ENCODE measurements at regions not wholly inside any gene's neighbourhood (a gene's known extent, or its start where the extent isn't known, plus 50 kb on each side); places are given as distances from the start of the nearest gene placed in this dataset.
"Not testable (repeated sequence)": the region's sequence is repeated elsewhere in the genome, so short reads cannot be mapped to it uniquely, and the experiment has no call there.

DNA sequence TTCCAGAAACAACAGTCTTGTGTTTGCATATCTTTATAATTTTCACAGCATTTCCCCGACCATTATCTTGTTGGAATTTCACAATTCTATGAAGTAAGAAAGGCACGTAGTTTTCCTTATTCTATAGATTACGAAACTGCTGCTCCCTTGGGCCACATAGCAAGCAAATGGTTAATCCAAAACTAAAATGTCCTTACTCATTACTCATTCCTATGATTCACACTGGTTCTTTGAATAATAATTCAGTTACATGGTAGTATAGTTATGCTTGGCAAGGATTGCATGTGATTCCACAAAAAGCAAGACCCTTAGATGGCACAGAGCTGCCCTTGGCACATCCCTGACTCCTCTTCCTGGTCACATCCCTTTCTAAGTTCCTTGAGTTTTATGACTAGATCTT, 51.2 kb downstream of the OR13H1 start:
- DNase-seq = no peak

DNA sequence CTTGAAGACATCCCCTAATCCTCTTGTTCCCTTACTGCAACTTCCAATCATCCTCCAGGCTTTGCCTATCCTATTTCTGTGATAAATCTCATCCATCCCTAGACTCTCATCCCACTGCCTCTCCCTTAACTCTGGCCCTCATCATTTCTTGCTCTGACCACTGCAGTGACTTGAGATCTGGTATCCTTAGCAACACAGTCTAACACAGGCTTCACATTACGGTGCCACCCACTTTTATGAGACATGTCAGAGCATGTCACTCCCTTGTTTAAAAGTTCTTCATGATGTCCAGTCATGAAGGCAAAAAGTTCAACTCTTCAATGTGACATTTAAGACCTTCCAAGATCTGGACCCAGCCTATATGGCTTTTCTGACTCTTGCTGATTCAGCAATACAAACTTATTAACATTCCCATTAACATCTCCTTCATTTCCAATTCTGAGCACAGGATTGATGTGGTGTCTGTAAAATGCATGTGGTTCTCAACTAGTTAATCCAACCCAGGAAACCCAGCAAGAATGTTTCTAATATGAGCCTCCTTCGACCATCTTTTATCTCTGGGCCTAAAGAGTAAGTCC, 64.0 kb downstream of the OR13H1 start:
- no peak for DNase-seq

DNA sequence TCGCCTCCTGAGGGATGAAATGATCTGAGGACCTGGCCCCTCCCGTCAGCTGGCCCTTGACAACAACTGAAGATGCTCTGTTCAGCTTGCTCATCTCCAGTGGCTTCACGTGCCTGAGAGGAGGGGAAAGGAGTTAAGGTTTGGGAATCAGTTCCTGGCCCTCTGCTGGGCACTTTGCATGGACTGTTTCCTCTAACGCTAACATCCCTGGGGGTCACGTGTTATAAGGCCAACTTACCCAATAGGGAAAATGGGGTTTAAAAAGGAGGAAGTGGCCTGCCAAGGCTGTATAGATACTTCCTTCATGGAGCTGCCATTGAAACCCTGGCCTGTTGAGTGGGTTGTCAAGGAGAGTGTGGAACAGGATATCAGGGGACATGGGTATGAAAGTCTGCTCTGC, 65.6 kb downstream of the OR13H1 start:
- DNase-seq = no peak

- no peak for DNase-seq
Measured at GRCh38 chrX:131613260-131613659, 69.4 kb downstream of the OR13H1 start.

- no peak for DNase-seq
Measured at GRCh38 chrX:131614241-131614640, 70.4 kb downstream of the OR13H1 start.

GRCh38 chrX:131617182-131617581, 73.3 kb downstream of the OR13H1 start:
- DNase-seq = peak; percentile 0

- DNase-seq = no peak
Measured at GRCh38 chrX:131621650-131622049, 77.8 kb downstream of the OR13H1 start.

DNA sequence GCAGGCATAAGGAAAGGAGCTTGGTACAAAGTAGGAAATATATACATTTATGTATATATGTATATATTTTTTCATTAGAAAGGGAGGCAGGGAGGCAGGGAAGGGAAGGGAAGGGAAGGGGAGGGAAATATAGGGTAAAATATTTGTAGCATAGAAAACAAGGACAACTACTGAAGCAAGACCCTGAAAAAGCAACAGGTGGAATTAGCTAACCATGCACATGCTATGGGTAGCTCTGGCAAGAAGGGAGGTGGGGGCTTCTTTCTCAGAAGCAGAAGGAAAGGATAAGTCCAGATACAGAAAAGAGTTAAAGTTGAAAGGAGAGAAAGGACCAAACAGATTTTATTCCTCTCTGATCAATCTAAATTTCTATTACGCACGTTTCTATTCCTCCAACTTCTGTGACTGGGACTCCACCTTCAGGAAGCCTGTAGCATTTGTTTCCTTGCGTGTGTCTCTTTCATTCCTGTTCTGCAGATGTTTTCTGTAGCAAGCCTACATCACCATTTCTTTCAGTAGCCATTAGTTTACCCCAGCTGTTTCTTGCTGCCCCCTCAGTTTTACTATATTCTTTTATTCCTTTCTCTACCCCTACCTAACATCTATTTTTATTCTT, 82.9 kb downstream of the OR13H1 start:
- DNase-seq = no peak

GRCh38 chrX:131630534-131630933, 86.7 kb downstream of the OR13H1 start:
- no peak for DNase-seq

DNA sequence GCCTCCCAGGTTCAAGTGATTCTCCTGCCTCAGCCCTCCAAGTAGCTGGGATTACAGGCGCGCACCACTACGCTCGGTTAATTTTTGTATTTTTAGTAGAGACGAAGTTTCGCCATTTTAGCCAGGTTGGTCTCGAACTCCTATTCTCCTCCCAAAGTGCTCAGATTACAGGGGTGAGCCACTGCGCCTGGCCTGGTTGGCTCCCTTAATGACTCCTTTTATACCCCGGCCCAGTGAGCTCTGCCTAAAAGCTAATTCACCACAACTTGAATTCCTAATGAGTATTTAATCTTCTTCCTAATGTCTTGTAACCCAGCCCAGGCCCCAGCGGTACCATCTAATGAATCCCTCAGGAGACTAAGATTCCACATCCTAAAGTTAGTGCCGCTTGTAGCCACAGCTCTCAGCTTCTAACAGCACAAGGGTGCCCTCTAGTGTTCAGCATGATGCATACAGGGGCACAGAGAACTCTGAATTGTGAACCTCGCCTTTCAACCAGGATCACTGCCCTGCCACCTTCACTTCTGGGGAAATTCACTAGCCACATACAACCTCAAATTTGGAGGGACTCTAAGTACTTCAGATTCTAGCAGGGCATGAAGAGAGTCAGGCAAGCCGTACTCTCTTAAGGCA, 89.5 kb downstream of the OR13H1 start:
- peak; percentile 20 for DNase-seq

DNA sequence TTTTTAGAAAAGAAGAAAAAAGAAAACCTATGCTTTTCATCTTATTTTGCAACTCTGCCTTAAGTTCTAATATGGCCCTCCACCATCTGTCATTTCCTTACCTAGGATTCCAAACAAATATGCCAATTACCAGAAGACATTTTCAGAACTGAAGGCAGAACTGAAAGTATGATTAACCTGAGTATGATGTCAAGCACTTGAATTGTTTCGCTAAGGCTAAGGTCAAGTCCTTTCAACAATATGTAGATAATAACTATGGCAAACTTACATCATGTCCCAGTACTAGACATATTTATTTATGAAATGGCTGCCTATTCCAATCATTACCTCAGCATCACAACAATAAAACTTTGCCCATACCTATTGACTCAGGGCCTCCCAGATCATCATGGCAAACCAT, 91.0 kb downstream of the OR13H1 start:
- no peak for DNase-seq

DNA sequence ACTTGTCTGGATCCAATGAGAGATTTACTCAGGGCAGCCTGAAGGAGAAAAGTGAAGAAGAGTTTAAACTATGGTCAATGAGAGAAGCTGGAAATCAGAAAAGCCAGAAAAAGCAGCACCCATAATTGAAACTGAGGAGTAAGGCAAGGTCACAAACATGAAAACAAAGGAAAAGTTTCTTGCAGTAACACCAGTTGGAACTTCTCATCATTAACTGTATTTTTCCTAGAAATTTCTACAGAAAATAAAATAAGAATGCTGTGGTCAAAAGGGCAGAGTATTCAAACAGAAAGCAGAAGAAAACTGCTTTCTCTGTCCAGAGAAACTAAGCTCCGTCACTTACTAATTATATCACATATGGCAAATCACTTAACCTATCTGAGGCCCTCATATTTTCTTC, 102.2 kb downstream of the OR13H1 start:
- DNase-seq = no peak

DNA sequence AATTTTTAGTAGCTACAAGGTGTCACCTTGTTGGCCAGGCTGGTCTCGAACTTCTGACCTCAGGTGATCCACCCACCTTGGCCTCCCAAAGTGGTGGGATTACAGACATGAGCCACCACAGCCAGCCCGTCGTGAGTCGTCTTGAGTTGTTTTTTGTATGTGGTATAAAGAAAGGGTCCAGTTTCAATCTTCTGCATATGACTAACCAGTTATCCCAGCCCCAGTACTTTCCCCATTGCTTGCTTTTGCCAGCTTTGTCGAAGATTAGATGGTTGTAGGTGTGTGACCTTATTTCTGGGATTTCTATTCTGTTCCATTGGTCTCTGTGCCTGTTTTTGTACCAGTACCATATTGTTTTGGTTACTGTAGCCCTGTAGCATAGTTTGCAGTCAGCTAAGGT, 105.9 kb downstream of the OR13H1 start:
- no peak for DNase-seq

- DNase-seq = no peak
Measured at GRCh38 chrX:131650637-131651410, 107.0 kb downstream of the OR13H1 start.

DNA sequence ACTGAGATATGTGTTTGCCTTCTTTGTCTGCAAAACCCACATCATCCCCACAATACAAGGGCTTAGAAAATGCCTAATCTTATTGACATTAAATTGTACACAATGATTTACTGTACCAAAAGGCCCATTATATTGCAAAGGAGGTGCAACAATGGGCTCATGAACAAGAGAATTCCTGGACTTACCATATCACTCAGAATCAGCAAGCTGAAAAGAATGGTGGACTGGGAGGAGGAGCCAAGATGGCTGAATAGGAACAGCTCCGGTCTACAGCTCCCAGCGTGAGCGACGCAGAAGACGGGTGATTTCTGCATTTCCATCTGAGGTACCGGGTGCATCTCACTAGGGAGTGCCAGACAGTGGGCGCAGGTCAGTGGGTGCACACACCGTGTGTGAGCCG, 119.9 kb downstream of the OR13H1 start:
- not testable (repeated sequence) for DNase-seq

DNA sequence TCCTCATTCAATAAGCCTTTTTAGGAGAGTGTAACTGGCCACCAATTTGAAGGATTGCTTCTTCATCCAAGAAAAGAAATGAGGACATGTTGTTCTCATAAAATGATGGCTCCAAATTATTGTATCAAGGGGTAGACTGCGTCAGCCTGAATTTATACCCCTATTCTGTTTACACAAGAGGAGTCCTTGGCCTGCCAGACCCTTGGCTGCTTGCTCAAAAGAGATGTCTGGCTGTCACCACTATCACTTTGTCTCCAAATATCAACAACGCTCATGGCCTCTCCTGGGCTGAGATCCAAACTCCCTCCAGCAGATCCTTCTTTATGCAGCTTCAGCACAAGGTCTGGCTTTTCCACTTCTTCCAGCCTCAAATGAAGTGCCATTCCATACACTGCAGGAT, 127.9 kb downstream of the OR13H1 start:
- no peak for DNase-seq

DNA sequence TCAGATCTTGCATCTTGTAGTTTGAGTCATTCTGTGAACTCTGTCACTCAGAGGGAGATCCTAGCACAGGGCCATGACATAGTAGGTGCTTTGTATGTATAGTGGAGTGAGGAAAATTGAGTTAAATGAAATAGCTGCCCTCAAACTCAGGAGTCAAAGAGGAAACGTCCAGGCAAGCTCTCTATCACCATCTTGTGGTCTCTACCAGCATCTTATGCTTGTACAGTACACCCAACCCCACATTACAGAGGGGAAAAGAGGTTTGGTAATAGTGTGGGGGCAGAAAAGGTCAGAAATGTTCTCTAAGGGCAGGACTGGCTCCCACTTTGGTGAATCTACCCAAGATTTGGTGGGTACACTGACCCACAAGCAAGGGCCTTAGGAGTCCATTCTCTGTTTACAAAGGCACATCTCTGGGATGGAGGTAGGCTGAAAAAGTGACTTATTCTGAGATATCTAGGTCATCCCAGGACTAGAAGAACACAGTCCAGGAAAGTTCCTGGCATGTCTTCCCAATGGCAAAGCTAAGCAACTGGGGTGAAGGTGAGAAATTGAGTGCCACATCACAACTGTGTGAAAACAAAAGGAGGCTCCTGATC, 131.8 kb downstream of the OR13H1 start:
- DNase-seq = no peak

GRCh38 chrX:131677655-131678628, 134.1 kb downstream of the OR13H1 start:
- peak; percentile 0 for DNase-seq

- not testable (repeated sequence) for DNase-seq
Measured at GRCh38 chrX:131682735-131683134, 138.9 kb downstream of the OR13H1 start.

GRCh38 chrX:131693359-131693758, 149.5 kb downstream of the OR13H1 start:
- no peak for DNase-seq

- not testable (repeated sequence) for DNase-seq
Measured at GRCh38 chrX:131696989-131697388, 153.1 kb downstream of the OR13H1 start.

GRCh38 chrX:131703646-131704045, 159.8 kb downstream of the OR13H1 start:
- DNase-seq = no peak
